WTC11 (cell line): ENCODE measurements at regions not wholly inside any gene's neighbourhood (a gene's known extent, or its start where the extent isn't known, plus 50 kb on each side); places are given as distances from the start of the nearest gene placed in this dataset.

Experiments used
- ATAC-seq: fragments of 200-7000 bp; cut with Tn5 transposase; 2 replicates; pipeline ENCODE4 v1.10.0; 2021; ENCODE audit warnings: mild to moderate bottlenecking, moderate library complexity
- CTCF ChIA-PET: fragments of 300-600 bp; sonication (Branson Sonifier 250); formaldehyde crosslinking; loops from one replicate; lab custom pipeline; 2021; ENCODE audit warnings: antibody characterized with exemption; lab: Charles Lee
- POLR2A ChIA-PET: fragments of 350-600 bp; sonication (Branson Sonifier 250); formaldehyde crosslinking; loops from one replicate; lab custom pipeline; 2021; ENCODE audit warnings: antibody characterized with exemption; lab: Charles Lee
- DNase-seq: peaks from one replicate; pipeline ENCODE4 v3.0.0; 2021; ENCODE audit warnings: low spot score
- H3K27ac Mint-ChIP-seq: 2 replicates; pipeline ENCODE4 v1.8.0; 2021; ENCODE audit warnings: mixed read lengths
- H3K27me3 Mint-ChIP-seq: 2 replicates; pipeline ENCODE4 v1.8.0; 2021; ENCODE audit warnings: low read depth, mild to moderate bottlenecking, moderate library complexity, mixed read lengths
- H3K36me3 Mint-ChIP-seq: 2 replicates; pipeline ENCODE4 v1.8.0; 2021; ENCODE audit warnings: mixed read lengths
- H3K4me1 Mint-ChIP-seq: 2 replicates; pipeline ENCODE4 v1.8.0; 2022; ENCODE audit warnings: mixed read lengths
- H3K4me3 Mint-ChIP-seq: 2 replicates; pipeline ENCODE4 v1.8.0; 2021; ENCODE audit warnings: mild to moderate bottlenecking, moderate library complexity, mixed read lengths
- H3K9me3 Mint-ChIP-seq: 2 replicates; pipeline ENCODE4 v1.8.0; 2021; ENCODE audit warnings: mixed read lengths
- AR ChIP-seq: fragments of 250-450 bp; sonication (Bioruptor Pico); IDR thresholded peaks from 2 replicates; pipeline ENCODE4 v1.9.0; 2021; ENCODE audit warnings: mild to moderate bottlenecking
- ATF1 ChIP-seq: sonication (generic); formaldehyde crosslinking; IDR thresholded peaks from 2 replicates; pipeline ENCODE4 v1.8.1; 2023; ENCODE audit warnings: mild to moderate bottlenecking, moderate library complexity, missing genetic modification reagents
- CDX4 ChIP-seq: fragments of 250-450 bp; sonication (Bioruptor Pico); IDR thresholded peaks from 2 replicates; pipeline ENCODE4 v1.9.0; 2021; ENCODE audit warnings: moderate library complexity, mild to moderate bottlenecking, inconsistent platforms, borderline replicate concordance
- ELF4 ChIP-seq: sonication (generic); formaldehyde crosslinking; IDR thresholded peaks from 2 replicates; pipeline ENCODE4 v1.8.1; 2022; ENCODE audit warnings: low read depth, mild to moderate bottlenecking, moderate library complexity, missing genetic modification reagents
- FOXK1 ChIP-seq: sonication (generic); formaldehyde crosslinking; IDR thresholded peaks from 2 replicates; pipeline ENCODE4 v1.8.0; 2022; ENCODE audit warnings: mild to moderate bottlenecking, moderate library complexity, missing genetic modification reagents
- MXD4 ChIP-seq: fragments of 250-450 bp; sonication (Bioruptor Pico); IDR thresholded peaks from 2 replicates; pipeline ENCODE4 v1.8.0; 2021; ENCODE audit warnings: mild to moderate bottlenecking, moderate library complexity, borderline replicate concordance
- RELA ChIP-seq: sonication (generic); formaldehyde crosslinking; IDR thresholded peaks from 2 replicates; pipeline ENCODE4 v1.8.1; 2022; ENCODE audit warnings: missing genetic modification reagents, mild to moderate bottlenecking, borderline replicate concordance
- SMAD3 ChIP-seq: sonication (generic); formaldehyde crosslinking; IDR thresholded peaks from 2 replicates; pipeline ENCODE4 v1.8.0; 2022; ENCODE audit warnings: missing genetic modification reagents, mild to moderate bottlenecking, borderline replicate concordance
- TCF7 ChIP-seq: sonication (generic); formaldehyde crosslinking; IDR thresholded peaks from 2 replicates; pipeline ENCODE4 v1.8.0; 2022; ENCODE audit warnings: mild to moderate bottlenecking, low read depth, missing genetic modification reagents, moderate library complexity
- TEAD1 ChIP-seq: sonication (generic); formaldehyde crosslinking; IDR thresholded peaks from 2 replicates; pipeline ENCODE4 v1.8.0; 2022; ENCODE audit warnings: mild to moderate bottlenecking, missing genetic modification reagents
- USF1 ChIP-seq: sonication (generic); formaldehyde crosslinking; IDR thresholded peaks from 2 replicates; pipeline ENCODE4 v1.8.0; 2022; ENCODE audit warnings: mild to moderate bottlenecking, missing genetic modification reagents
- ZBTB43 ChIP-seq: sonication (generic); formaldehyde crosslinking; IDR thresholded peaks from 2 replicates; pipeline ENCODE4 v1.8.1; 2023; ENCODE audit warnings: mild to moderate bottlenecking, missing genetic modification reagents
- ZNF138 ChIP-seq: sonication (generic); formaldehyde crosslinking; conservative IDR thresholded peaks from 2 replicates; pipeline ENCODE4 v1.8.1; 2022; ENCODE audit warnings: mild to moderate bottlenecking, moderate library complexity, missing genetic modification reagents
- TF ChIP-seq, protein P1 (sequence below): sonication (generic); formaldehyde crosslinking; conservative IDR thresholded peaks from 2 replicates; pipeline ENCODE4 v1.8.1; 2022; ENCODE audit warnings: mild to moderate bottlenecking, missing genetic modification reagents
- TF ChIP-seq, protein P2 (sequence below): sonication (generic); formaldehyde crosslinking; IDR thresholded peaks from 2 replicates; pipeline ENCODE4 v1.8.1; 2022; ENCODE audit warnings: mild to moderate bottlenecking, moderate library complexity, missing genetic modification reagents

DNA sequence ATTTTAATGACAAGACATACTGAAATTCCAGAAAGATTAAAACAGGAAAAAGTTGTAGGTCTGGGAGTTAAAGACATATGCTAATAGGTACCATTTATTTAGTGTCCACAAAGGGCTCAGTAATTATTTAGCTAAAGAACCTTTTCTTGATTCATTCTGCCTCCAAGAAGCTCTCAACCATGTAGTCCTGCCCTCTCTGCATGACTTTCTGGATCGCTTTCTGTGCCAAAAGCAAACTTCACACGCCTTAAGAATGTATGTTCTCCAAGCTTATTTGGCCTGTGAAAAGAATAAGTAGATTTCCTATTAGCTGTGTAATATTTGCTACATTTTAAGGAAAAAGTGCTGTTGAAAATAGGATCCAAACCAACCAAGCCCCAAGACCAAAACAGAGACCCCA is 291.7 kb downstream of the C12orf75 start:
- ATAC-seq = no peak
- CTCF ChIA-PET = no interaction called here
- no peaks in the 10 kb centered on the region for H3K36me3 Mint-ChIP-seq

DNA sequence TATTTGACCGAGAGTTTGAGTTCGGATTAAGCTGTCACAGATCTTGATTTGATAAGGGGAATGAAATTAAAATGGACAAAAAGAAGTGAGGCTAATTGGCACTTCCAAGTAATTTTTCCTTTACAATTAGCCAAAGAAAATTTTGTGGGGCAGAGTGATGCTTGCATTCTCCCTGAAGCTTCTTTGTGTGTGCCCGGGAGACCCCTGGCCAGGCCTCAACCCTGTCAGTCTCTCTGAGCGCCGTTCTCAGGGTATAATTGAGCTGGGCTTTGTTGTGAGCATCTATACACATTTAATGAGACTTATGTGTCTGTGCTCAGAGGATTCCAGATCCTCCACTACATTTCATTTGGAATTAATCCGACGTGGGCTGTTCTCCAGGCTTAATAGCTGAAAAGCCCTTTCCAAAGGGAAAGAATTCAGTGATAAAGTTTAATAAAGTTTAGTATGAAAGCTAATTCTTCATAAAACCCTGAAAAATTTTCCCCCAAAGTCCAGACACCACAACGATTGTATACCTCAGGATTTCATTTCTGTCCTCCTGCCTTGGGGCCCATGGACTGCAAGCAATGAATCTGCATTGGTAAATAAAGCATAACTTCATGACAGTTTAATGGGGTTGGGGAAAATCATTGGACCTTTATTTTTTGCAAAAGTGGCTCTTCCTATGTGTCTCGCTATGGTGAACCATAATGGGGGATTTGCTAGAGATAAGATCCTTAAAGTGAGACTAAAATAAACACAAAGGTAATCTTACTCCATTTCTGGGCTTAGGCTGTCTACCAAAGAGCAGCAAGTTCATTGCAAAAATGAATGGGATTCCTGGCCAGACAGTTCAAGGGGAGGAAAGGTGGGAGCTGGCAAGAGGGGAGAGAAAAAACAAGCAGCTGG is 292.6 kb downstream of the C12orf75 start:
- Mint-ChIP-seq H3K27me3 (no peaks in the 10 kb centered on the region), H3K27ac (no peak overlapping the region)

More for the DNA sequence above, 291.7 kb downstream of the C12orf75 start:
- Mint-ChIP-seq H3K27ac (no peak overlapping the region), H3K4me1 (peaks cover 12% of the 10 kb centered on the region), H3K9me3 (no peaks in the 10 kb centered on the region), H3K4me3 (no peak overlapping the region), H3K27me3 (no peaks in the 10 kb centered on the region)
- DNase-seq = no peak
- TF ChIP-seq TCF7 (no peak), ATF1 (CRISPR knock-in tag) (no peak), TEAD1 (CRISPR knock-in tag) (no peak), USF1 (CRISPR knock-in tag) (no peak), FOXK1 (CRISPR knock-in tag) (no peak), ZNF138 (CRISPR knock-in tag) (no peak), ZBTB43 (CRISPR knock-in tag) (no peak), AR (CRISPR knock-in tag) (no peak), SMAD3 (CRISPR knock-in tag) (no peak), MXD4 (no peak)
- POLR2A ChIA-PET = no interaction called here

More for the DNA sequence above, 292.6 kb downstream of the C12orf75 start:
- Mint-ChIP-seq H3K36me3 (no peaks in the 10 kb centered on the region), H3K4me1 (peaks cover 21% of the 10 kb centered on the region), H3K9me3 (no peaks in the 10 kb centered on the region), H3K4me3 (no peak overlapping the region)
- DNase-seq (no peak), ATAC-seq (no peak)
- TF ChIP-seq, protein P1, sequence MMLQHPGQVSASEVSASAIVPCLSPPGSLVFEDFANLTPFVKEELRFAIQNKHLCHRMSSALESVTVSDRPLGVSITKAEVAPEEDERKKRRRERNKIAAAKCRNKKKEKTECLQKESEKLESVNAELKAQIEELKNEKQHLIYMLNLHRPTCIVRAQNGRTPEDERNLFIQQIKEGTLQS = no peak
- TF ChIP-seq ELF4 (CRISPR knock-in tag) (no peak), CDX4 (CRISPR knock-in tag) (no peak), RELA (CRISPR knock-in tag) (no peak), ZNF138 (CRISPR knock-in tag) (no peak)
- TF ChIP-seq, protein P2, sequence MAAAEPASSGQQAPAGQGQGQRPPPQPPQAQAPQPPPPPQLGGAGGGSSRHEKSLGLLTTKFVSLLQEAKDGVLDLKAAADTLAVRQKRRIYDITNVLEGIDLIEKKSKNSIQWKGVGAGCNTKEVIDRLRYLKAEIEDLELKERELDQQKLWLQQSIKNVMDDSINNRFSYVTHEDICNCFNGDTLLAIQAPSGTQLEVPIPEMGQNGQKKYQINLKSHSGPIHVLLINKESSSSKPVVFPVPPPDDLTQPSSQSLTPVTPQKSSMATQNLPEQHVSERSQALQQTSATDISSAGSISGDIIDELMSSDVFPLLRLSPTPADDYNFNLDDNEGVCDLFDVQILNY (CRISPR knock-in tag) = no peak
- ChIA-PET POLR2A (no interaction called here), CTCF (interaction anchor here (0.6 kb wide), 1 partner anchor 75 kb away, joined by 3 read pairs; no protein-coding TSS in a partner anchor)
